Upper lobe of left lung (tissue), 6 donors: ENCODE measurements at regions not wholly inside any gene's neighbourhood (a gene's known extent, or its start where the extent isn't known, plus 50 kb on each side); places are given as distances from the start of the nearest gene placed in this dataset.
A peak's percentile ranks its signal among the peaks of the same experiment; 100 is the strongest.

Experiments
- ATAC-seq, 2 donors: fragments of 200-7000 bp; cut with Tn5 transposase; one replicate each; pipeline ENCODE4 v1.9.1; 2022; ENCODE audit warnings: mild to moderate bottlenecking in 2 of 2, moderate library complexity in 2 of 2; ENCODE audit not compliant: low FRiP score in 2 of 2
- DNase-seq, 2 donors: peaks; one replicate each; pipeline ENCODE4 v3.0.0-alpha.2; 2019 to 2020
- H3K27ac ChIP-seq, 4 donors: fragments of 200-600 bp; sonication (generic); one replicate each; pipeline ENCODE4 v1.5.1; 2016 to 2019
- H3K27me3 ChIP-seq, 4 donors: fragments of 200-600 bp; sonication (generic); one replicate each; pipeline ENCODE4 v1.5.1; 2017 to 2019
- H3K36me3 ChIP-seq, 4 donors: fragments of 200-600 bp; sonication (generic); one replicate each; pipeline ENCODE4 v1.5.1; 2016 to 2019
- H3K4me1 ChIP-seq, 4 donors: fragments of 200-600 bp; sonication (generic); one replicate each; pipeline ENCODE4 v1.5.1; 2018 to 2019
- H3K4me3 ChIP-seq, 4 donors: fragments of 200-600 bp; sonication (generic); one replicate each; pipeline ENCODE4 v1.5.1; 2017 to 2019; ENCODE audit warnings: mild to moderate bottlenecking in 2 of 4, moderate library complexity in 1 of 4
- H3K9me3 ChIP-seq, 4 donors: fragments of 200-600 bp; sonication (generic); one replicate each; pipeline ENCODE4 v1.5.1; 2018 to 2019
- EP300 ChIP-seq, 4 donors: sonication (generic); formaldehyde crosslinking; IDR thresholded peaks; one replicate each; pipeline ENCODE4 v1.5.1; 2017; ENCODE audit warnings: antibody characterized with exemption in 4 of 4, control low read depth in 2 of 4
- POLR2A ChIP-seq, 4 donors: fragments of 450-650 bp; IDR thresholded peaks; one replicate each; pipeline ENCODE4 v1.5.1; 2016 to 2017; ENCODE audit warnings: antibody characterized with exemption in 4 of 4, mild to moderate bottlenecking in 2 of 4
- POLR2AphosphoS5 ChIP-seq, 2 donors: sonication (generic); formaldehyde crosslinking; IDR thresholded peaks; one replicate each; pipeline ENCODE4 v1.5.1; 2017; ENCODE audit warnings: antibody characterized with exemption in 2 of 2
- WGBS, 2 donors: methylation state at CpG; one replicate each; pipeline ENCODE4 v1.1.5; 2017 to 2018; 5-methylcytosine and 5-hydroxymethylcytosine counted together
- TF ChIP-seq, protein P1 (sequence below), 6 experiments: fragments of 450-650 bp in 4 of 6; fragments of 200-600 bp in 2 of 6; sonication (generic) in 2 of 6; IDR thresholded peaks; one replicate each; pipeline ENCODE4 v1.5.1; 2016 to 2019; ENCODE audit warnings: antibody characterized with exemption in 6 of 6
- donor health status: DM: no; HTN: no; CAD: no; lungs with moderate emphysema.
- donor health status: DM: no; HTN: yes; CAD: no; lungs with severe emphysema.

DNA sequence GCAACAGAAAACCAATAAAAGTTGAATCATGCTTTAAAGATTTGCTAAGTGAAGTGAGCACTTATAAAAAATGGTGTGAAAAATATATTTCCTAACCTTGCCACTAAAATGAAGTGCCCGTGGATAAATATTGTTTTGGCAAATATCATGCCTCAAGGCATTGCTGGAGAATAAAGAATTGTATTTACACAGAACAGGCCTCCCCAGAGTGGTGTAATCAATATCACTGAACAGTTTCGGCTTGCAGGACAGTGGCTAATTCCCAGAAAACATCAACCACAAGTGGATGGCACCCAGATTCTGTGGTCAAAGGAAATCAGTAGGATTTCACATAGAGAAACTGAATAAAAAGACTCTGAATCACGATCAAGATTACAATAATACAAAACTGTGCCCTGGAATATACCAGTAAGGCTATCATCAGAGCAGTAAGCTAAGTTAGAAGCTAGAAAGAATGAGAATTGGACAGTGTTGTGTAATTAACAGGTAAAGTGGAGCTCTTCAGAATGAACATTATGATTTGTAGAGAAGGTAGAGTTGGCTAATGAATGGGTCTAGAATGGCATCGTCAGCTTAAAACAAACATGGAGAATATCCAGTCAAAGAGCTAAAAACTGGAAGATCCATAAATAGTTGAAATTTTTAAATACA, 1026.9 kb upstream of the ADGRB3 start:
- ATAC-seq (no peak), DNase-seq (no peak)
- Histone ChIP-seq H3K36me3 (no peaks in the 10 kb centered on the region), H3K27ac (no peak overlapping the region), H3K4me3 (no peak overlapping the region), H3K9me3 (no peaks in the 10 kb centered on the region), H3K27me3 (no peaks in the 10 kb centered on the region), H3K4me1 (peaks cover 0 to 9% (median 0%) of the 10 kb centered on the region in 4 donors)
- WGBS, 2 donors = 43 to 49% methylated on average over 4 of the region's 4 CpGs
- TF ChIP-seq POLR2A (IDR thresholded peaks at IDR 0.05) (no peak), POLR2AphosphoS5 (IDR thresholded peaks at IDR 0.05) (no peak)
- TF ChIP-seq, protein P1, sequence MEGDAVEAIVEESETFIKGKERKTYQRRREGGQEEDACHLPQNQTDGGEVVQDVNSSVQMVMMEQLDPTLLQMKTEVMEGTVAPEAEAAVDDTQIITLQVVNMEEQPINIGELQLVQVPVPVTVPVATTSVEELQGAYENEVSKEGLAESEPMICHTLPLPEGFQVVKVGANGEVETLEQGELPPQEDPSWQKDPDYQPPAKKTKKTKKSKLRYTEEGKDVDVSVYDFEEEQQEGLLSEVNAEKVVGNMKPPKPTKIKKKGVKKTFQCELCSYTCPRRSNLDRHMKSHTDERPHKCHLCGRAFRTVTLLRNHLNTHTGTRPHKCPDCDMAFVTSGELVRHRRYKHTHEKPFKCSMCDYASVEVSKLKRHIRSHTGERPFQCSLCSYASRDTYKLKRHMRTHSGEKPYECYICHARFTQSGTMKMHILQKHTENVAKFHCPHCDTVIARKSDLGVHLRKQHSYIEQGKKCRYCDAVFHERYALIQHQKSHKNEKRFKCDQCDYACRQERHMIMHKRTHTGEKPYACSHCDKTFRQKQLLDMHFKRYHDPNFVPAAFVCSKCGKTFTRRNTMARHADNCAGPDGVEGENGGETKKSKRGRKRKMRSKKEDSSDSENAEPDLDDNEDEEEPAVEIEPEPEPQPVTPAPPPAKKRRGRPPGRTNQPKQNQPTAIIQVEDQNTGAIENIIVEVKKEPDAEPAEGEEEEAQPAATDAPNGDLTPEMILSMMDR (IDR thresholded peaks at IDR 0.05) = no peak

DNA sequence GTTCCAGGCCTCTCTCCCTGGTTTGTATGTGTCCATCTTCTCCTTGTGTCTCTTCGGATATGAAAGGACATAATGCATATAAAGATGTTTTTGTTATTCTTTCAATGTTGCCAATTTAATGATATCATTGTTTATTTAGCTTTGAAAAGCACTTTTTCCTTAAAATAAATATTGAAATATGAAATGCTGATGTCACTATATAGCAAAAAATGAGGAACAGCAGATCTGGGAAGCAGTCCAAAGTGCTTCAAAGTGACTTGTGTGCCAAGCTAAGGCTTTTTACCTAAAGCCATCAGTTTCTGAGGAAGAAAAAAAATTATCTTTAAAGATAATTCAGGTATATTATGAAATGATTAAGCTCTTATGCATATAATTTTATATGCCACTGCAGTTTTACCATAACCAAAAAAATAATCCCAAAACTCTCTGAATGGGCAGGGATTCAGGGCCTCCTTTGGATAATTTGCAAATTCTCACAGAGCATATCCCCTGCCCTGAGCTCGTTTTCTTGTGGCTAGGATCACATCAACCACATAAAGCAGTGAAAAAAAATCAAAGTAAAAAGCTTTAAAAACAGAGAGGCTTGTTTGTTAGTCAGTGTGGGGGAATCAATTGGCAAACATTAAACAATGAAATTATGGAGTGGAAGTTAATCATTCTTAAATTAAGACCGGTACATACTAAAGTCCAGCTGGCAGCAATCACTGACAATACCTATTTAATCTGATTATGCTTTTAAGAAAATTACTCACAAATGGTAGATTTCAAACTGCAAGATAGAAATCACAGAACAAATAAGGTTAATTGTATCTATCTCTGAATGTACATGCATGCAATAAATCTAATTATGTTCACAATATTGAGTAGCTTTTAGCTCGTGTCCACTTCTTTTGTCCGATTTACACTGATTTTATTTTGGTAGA, 1027.9 kb upstream of the ADGRB3 start:
- Histone ChIP-seq H3K4me3 (no peak overlapping the region), H3K36me3 (no peaks in the 10 kb centered on the region), H3K4me1 (peaks cover 0 to 9% (median 0%) of the 10 kb centered on the region in 4 donors), H3K27me3 (no peaks in the 10 kb centered on the region), H3K27ac (no peak overlapping the region), H3K9me3 (no peaks in the 10 kb centered on the region)
- WGBS, 2 donors = 48 to 50% methylated on average over 5 of the region's 5 CpGs
- DNase-seq (peak in 1 of 2 donors; percentile 26), ATAC-seq (no peak)
- TF ChIP-seq, protein P1 (IDR thresholded peaks at IDR 0.05) = no peak
- TF ChIP-seq EP300 (IDR thresholded peaks at IDR 0.05) (no peak), POLR2A (IDR thresholded peaks at IDR 0.05) (no peak), POLR2AphosphoS5 (IDR thresholded peaks at IDR 0.05) (no peak)

DNA sequence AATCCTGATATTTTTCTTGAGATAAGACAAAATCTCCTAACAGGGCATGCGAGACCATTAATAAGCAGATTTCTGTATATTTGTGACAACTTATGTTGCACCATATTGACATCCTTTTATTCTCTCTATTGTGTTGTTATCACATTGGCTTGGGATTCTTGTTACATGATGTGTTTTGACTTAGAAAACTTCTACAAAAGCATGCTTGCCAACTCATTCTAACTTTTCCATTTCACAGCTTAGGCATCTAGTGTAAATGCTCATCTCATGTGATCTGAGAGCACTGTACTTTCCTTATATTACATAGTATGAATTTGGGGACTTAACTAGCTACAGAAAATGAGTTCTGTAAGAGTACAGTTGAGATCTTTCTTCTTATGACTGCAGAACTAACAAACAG, 1040.7 kb upstream of the ADGRB3 start:
- no peak for DNase-seq
- WGBS, 2 donors = 76 to 100% methylated on average over 1 of the region's 1 CpG
- Histone ChIP-seq H3K4me3 (no peak overlapping the region), H3K4me1 (no peaks in the 10 kb centered on the region), H3K27ac (no peak overlapping the region), H3K9me3 (no peaks in the 10 kb centered on the region), H3K36me3 (no peaks in the 10 kb centered on the region), H3K27me3 (no peaks in the 10 kb centered on the region)
- TF ChIP-seq EP300 (IDR thresholded peaks at IDR 0.05) (no peak), POLR2AphosphoS5 (IDR thresholded peaks at IDR 0.05) (no peak), POLR2A (IDR thresholded peaks at IDR 0.05) (no peak)
- TF ChIP-seq, protein P1 (IDR thresholded peaks at IDR 0.05) = no peak
- no peak for ATAC-seq

DNA sequence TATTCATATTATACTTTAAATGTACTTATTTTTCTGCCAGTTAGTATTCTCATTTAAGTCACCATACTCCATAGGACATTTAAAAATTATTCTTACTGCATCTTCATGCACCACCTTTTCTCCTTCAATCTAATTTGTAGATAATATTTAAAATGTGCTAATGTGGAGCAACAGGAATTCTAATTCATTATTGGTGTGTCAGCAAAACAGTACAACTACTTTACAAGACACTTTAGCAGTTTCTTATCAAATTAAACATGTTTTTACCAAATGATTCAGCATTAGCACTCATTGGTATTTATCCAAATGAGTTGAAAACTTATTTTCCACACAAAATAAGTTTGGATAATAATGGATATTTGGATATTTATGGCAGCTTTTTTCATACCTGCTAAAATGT, 1041.8 kb upstream of the ADGRB3 start:
- Histone ChIP-seq H3K4me1 (no peaks in the 10 kb centered on the region), H3K27ac (no peak overlapping the region), H3K27me3 (no peaks in the 10 kb centered on the region), H3K9me3 (no peaks in the 10 kb centered on the region), H3K4me3 (no peak overlapping the region), H3K36me3 (no peaks in the 10 kb centered on the region)
- TF ChIP-seq POLR2A (IDR thresholded peaks at IDR 0.05) = no peak
- TF ChIP-seq POLR2AphosphoS5 (IDR thresholded peaks at IDR 0.05) = no peak
- TF ChIP-seq, protein P1 (IDR thresholded peaks at IDR 0.05) = no peak
- no peak for TF ChIP-seq EP300 (IDR thresholded peaks at IDR 0.05)
- no peak for DNase-seq
- no peak for ATAC-seq
